ENCODE measurements at regions not wholly inside any gene's neighbourhood (a gene's known extent, or its start where the extent isn't known, plus 50 kb on each side); places are given as distances from the start of the nearest gene placed in this dataset.
"Not testable (repeated sequence)": the region's sequence is repeated elsewhere in the genome, so short reads cannot be mapped to it uniquely, and the experiment has no call there.

- no peak for DNase-seq (ENCODE audit: low read depth in 1 of 2, low spot score in 1 of 2)
Observed at GRCh38 chr13:21228738-21229137, 52.3 kb downstream of the MRPL57 start.

DNA sequence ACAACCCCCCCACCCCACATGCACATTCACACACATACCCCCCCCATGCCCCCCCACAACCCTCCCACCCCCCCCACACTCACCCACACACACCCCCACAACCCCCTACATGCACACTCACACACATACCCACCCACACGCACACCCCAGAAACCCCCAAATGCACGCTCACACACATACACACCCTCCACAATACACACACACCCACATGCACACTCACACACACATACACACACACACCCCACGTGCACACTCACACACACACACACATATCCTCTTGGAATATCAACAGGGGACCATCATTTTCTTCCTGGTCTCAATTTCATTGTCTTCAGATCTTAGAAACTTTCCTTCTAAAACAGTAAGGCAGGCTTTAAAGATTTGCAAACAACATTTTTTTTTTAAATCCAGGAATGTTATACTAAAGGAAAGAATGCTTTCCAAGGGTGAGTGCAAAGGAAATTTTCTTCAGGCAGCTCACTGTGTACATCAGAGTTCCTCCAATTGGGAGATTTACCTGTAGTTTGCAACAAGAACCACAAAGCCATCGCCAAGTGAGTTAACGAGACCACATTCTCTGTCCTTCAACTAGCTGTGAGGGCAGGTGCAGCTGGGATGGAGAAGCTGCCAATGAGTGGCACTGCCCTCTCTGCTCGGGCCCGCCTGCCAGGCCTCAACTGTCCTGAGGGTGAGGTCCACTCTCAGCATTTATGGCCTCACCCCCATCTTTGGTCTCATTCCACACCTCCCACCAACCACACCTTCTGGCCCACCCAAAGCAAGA is 53.0 kb downstream of the MRPL57 start:
- DNase-seq (ENCODE audit: low read depth in 1 of 2, low spot score in 1 of 2): no peak

DNA sequence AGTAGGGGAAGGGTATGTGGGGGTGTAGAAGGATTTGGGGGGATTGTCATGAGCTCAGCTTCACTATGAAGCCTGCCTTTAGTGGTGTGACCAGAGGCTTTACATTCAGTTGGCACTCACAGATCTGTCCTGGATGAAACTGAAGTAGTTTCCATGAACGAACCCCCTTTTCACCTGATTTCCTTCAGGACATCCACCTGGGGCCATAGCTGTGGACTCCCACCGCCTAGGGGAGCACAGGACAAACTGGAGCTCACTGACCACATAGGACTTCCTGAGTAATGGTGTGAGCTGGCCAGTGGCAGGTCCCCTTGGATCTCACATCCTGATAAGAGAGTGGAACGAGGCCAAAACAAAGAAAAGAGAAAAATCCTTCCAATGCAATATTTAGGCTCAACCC is 54.1 kb downstream of the MRPL57 start:
- DNase-seq (ENCODE audit: low read depth in 1 of 2, low spot score in 1 of 2): no peak

GRCh38 chr13:21231426-21231940 is 55.0 kb downstream of the MRPL57 start:
- no peak for DNase-seq (ENCODE audit: low read depth in 1 of 2, low spot score in 1 of 2)

GRCh38 chr13:21232196-21232595 is 55.7 kb downstream of the MRPL57 start:
- no peak for DNase-seq (ENCODE audit: low read depth in 1 of 2, low spot score in 1 of 2)

DNA sequence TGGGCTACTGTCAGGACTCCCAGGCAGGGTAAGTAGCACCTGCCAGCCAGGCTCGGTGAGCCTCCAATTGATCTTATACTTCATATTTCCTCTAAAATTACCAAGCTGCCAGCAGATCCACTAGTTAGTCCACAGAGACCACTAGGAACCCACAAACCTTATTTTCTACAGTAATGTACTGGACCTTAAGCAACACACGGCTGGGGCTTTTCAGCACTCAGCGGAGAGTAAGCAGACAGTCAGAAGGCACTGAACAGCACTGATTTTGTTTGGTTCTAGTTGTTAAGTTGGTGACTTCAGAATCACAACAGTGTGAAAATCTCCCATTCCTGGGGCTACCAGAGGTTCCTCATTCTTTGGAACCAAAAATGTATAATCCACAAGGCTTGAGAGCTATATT is 56.1 kb downstream of the MRPL57 start:
- DNase-seq (ENCODE audit: low read depth in 1 of 2, low spot score in 1 of 2): no peak

DNA sequence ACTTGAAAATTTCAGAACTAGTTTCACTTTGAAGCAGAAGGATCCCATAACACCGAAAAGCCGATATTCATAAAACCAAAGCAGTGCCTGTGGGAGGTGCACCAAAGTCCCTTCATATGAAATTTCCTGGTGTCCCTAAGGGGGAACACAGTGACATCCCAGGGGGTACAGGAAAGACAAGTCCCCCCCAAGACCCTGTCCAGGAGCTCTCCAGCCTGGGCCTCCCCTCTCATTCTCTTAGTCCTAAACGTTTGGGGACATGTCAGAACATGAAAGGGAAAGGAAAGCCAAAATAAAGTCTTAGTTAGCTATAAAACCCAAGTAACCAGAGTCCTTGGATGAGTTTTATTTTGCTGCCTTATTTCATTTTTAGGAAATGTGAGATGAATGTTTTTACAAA is 56.6 kb downstream of the MRPL57 start:
- DNase-seq (ENCODE audit: low read depth in 1 of 2, low spot score in 1 of 2): no peak

- no peak for DNase-seq (ENCODE audit: low read depth in 1 of 2, low spot score in 1 of 2)
Observed at GRCh38 chr13:21234526-21234925, 58.1 kb downstream of the MRPL57 start.

DNA sequence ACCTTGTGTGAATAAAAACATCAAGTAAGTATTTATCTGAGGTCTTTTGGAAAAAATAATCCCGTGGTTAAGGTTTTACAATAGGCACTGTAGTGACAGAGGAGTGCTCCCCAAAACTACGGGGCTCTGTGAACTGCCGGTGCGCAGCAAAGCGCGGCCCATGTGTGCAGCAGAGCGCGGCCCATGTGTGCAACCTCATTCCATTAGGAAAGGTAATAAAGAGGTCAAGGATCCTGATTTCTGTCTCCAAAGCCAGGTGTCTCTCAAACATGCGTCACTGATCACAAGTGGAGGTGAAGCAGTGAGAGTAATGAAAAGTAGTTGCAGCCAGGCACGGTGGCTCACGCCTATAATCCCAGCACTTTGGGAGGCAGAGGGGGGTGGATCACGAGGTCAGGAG is 58.7 kb downstream of the MRPL57 start:
- no peak for DNase-seq (ENCODE audit: low read depth in 1 of 2, low spot score in 1 of 2)

DNA sequence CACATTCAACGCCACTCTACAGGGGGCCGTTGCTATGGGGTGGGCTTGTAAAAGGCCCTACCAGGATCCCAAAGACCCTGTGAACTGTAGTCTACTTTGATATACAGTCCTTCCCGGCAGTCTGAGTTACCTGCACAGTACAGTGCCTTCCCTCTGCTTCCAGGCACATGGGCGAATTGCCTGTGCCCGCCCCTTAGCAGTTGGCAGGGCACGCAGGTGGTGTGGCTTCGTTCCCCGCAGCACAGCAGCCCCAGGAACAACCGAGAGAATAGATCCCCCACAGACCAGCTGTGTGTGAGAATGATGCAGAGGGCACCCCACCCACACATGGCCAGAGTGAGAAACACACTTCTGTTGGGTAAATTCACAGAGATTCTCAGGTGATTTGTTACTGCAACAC is 60.6 kb downstream of the MRPL57 start:
- DNase-seq (ENCODE audit: low read depth in 1 of 2, low spot score in 1 of 2): no peak

DNA sequence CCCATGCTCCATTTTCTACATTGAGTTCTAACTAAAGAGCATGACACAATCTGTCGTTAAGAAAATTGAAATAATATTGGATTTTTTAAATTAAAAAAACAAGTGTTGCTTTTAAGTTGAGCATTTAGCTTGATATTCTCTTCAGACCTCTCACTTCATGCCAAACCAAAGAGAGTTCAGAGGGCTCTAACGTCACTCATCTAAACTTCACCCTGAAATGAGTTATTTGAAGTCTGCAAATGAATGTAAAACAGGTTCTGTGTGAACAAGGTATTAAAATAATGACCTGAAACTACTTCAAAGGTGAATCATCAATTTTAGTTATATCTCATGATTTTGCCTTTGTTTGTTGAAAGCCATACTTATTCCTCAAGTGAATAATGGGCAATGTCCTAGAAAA is 61.8 kb downstream of the MRPL57 start:
- DNase-seq (ENCODE audit: low read depth in 1 of 2, low spot score in 1 of 2): no peak

GRCh38 chr13:21240586-21240985 is 64.1 kb downstream of the MRPL57 start:
- DNase-seq (ENCODE audit: low read depth in 1 of 2, low spot score in 1 of 2): no peak

- no peak for DNase-seq (ENCODE audit: low read depth in 1 of 2, low spot score in 1 of 2)
Observed at GRCh38 chr13:21242236-21242635, 65.8 kb downstream of the MRPL57 start.

DNA sequence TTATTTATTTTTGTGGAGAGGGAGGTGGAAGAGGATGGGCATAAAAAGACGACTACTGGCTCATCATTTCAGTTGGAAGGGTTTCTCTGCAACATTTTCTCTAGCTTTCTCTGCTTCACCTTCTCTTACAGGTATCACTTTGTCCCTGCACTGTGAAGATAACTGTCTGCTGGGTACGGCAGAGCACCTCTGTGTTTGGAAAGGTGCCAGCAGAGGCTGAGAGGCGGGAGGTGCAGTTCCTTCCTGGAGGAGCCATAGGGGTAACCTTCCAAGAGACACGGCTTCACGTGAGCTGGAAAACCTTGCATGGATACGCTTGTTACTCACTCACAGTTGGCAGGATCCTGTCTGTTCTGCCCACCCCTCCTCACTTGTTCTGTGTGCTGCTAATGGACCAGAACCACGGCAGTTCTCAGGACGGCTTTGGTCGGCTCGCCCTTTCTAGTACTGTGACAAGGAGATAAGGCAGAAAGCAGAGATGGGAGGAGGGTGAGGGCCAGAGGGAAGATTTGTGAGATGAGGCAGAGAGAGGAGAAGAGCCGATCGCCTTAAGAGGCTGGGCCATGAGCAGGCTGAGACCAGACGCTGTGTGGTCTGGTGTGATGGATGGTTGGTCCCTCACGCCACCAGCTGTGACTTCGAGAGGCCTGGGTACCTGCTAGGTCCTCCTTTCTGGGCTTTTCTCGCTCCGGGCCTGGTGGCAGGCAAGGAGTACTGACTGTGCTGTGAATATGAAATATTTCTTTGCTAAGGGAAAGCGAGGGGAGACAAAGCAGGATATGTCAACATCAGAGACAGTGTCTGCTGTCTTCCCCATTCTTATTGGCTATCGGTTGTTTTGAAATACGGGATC is 66.8 kb downstream of the MRPL57 start:
- DNase-seq (ENCODE audit: low read depth in 1 of 2, low spot score in 1 of 2): no peak

DNA sequence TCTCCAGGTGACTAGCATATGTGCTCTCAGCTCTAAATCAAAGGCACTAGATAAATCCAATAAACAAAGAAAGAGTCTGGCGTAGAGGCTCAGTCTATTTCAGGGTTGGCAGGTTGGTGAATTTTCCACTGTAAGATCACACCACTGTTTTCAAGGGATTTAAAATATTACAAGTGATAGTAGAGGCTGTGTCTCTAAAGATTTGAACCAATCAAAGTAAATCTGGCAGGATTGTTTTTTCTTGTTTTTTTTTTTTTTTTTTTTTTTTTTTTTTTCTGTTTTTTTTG is 67.4 kb downstream of the MRPL57 start:
- DNase-seq (ENCODE audit: low read depth in 1 of 2, low spot score in 1 of 2): not testable (repeated sequence)

GRCh38 chr13:21246761-21247452 is 70.4 kb downstream of the MRPL57 start:
- no peak for DNase-seq (ENCODE audit: low read depth in 1 of 2, low spot score in 1 of 2)

- DNase-seq (ENCODE audit: low read depth in 1 of 2, low spot score in 1 of 2): no peak
Observed at GRCh38 chr13:21256351-21256761, 79.9 kb downstream of the MRPL57 start.

DNA sequence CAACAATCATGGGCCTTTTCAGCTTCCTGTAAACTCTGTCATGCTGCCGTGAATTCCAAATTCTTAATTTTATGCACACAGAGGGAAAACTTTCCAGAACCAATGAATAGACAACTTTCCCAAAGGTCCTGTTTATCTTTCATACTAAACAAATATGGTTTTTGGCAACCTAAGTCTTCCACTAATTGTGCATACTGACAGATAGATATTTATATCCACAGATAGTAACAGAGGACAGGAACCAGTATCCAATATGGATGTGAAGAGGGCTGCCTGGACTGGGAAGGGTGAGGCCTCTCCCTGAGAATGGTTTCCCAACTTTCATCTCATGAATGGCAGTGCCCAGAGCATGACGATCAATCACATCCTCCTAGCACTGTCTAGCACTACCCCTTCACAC is 80.4 kb downstream of the MRPL57 start:
- no peak for DNase-seq (ENCODE audit: low read depth in 1 of 2, low spot score in 1 of 2)

DNA sequence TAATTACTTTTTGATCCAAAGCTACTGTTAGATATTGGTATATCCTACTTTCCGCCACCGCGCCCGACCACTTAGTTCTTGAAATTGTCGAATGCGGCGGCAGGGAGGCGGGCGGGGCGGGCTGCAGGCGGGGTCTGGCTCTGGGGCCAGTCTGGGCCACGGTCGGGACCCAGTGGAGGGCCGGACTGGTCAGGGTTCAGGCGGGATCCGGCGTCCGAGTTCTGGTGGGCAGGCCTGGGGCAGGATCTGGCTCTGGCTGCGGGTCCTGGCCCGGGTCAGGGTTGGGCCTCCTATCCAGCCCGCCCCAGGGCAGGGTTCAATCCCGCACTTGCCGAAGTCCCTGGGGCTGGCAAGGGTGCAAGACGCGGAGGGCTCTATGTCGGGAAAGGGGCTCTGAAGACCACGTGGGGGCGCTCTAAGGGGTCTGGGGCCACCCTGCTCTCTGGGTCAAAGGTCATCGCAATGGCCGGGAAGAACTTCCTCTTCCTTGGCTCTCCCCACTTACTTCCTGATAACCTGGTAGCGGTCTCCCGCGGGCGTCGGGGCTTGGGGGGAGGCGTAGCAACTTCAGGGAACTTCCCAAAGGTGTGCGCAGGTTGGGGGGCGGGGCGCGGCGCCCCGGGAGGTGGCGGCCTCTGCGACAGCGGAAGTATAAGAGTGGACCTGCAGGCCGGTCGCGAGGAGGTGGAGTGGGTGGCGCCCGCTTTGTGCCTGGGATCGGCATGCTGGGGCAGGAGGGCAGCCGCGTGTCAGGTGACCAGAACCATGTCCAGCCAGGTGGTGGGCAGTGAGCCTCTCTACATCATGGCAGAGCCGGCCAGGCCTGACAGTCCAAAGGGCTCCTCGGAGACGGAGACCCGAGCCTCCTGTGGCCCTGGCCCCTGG is 83.4 kb downstream of the MRPL57 start:
- no peak for DNase-seq (ENCODE audit: low read depth in 1 of 2, low spot score in 1 of 2)

DNA sequence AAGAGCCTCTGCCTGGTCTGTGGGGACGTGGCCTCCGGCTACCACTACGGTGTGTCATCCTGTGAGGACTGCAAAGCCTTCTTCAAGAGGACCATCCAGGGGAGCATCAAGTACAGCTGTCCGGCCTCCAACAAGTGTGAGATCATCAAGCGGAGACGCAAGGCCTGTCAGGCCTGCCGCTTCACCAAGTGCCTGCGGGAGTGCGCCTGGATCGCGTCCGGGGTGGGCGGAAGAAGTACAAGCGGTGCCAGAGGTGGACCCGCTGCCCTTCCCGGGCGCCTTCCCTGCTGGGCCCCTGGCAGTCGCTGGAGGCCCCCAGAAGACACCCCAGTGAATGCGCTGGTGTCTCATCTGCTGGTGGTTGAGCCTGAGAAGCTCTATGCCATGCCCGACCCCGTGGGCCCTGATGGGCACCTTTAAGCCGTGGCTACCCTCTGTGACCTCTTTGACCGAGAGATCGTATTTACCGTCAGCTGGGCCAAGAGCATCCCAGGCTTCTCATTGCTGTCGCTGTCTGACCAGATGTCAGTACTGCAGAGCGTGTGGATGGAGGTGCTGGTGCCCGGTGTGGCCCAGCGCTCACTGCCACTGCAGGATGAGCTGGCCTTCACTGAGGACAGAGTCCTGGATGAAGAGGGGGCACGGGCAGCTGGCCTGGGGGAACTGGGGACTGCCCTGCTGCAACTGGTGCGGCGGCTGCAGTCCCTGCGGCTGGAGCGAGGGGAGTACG is 84.3 kb downstream of the MRPL57 start:
- DNase-seq (ENCODE audit: low read depth in 1 of 2, low spot score in 1 of 2): not testable (repeated sequence)

Data from activated CD4-positive, alpha-beta T cell treated with anti-CD3 and anti-CD28 coated beads, Interleukin-2, amount 50 U/mL, for 24 hours (primary cell).